H1 (cell line): ENCODE measurements at regions not wholly inside any gene's neighbourhood (a gene's known extent, or its start where the extent isn't known, plus 50 kb on each side); places are given as distances from the start of the nearest gene placed in this dataset.

ENCODE experiments used
- EP300 ChIP-seq, 2 experiments: IDR thresholded peaks; 1 replicate in 1 of 2; 2 replicates in 1 of 2; pipeline ENCODE4 v1.6.1; 2011 to 2012; ENCODE audit warnings: low read depth in 2 of 2, low read length in 2 of 2, mild to moderate bottlenecking in 2 of 2, borderline replicate concordance in 1 of 2, inconsistent platforms in 1 of 2, moderate library complexity in 1 of 2
- TF ChIP-seq, protein P1 (sequence below), 3 experiments: IDR thresholded peaks; 1 replicate in 2 of 3; 2 replicates in 1 of 3; pipeline versions ENCODE4 v1.5.1 to v1.6.1; 2011; ENCODE audit warnings: low read length in 3 of 3, mild to moderate bottlenecking in 3 of 3, inconsistent platforms in 2 of 3, low read depth in 1 of 3, moderate library complexity in 1 of 3; ENCODE audit not compliant: insufficient read depth in 1 of 3; ENCODE audit errors: control extremely low read depth in 1 of 3

- TF ChIP-seq, protein P1, sequence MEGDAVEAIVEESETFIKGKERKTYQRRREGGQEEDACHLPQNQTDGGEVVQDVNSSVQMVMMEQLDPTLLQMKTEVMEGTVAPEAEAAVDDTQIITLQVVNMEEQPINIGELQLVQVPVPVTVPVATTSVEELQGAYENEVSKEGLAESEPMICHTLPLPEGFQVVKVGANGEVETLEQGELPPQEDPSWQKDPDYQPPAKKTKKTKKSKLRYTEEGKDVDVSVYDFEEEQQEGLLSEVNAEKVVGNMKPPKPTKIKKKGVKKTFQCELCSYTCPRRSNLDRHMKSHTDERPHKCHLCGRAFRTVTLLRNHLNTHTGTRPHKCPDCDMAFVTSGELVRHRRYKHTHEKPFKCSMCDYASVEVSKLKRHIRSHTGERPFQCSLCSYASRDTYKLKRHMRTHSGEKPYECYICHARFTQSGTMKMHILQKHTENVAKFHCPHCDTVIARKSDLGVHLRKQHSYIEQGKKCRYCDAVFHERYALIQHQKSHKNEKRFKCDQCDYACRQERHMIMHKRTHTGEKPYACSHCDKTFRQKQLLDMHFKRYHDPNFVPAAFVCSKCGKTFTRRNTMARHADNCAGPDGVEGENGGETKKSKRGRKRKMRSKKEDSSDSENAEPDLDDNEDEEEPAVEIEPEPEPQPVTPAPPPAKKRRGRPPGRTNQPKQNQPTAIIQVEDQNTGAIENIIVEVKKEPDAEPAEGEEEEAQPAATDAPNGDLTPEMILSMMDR (IDR thresholded peaks at IDR 0.05; ENCODE audit: control extremely low read depth in 1 of 3, insufficient read depth in 1 of 3, low read depth in 1 of 3, low read length in 3 of 3): no peak
- TF ChIP-seq EP300 (IDR thresholded peaks at IDR 0.05; ENCODE audit: borderline replicate concordance in 1 of 2, low read depth in 2 of 2, low read length in 2 of 2): no peak
Measured at GRCh38 chr11:70876685-70877084, 375.7 kb downstream of the SHANK2 start.
